ENCODE measurements at regions not wholly inside any gene's neighbourhood (a gene's known extent, or its start where the extent isn't known, plus 50 kb on each side); places are given as distances from the start of the nearest gene placed in this dataset.

- no peak for TF ChIP-seq RXRA (IDR thresholded peaks at IDR 0.05; ENCODE audit: insufficient read depth, low read depth, low read length)
- no peak for TF ChIP-seq SP1 (IDR thresholded peaks at IDR 0.05; ENCODE audit: low read depth, low read length)
- TF ChIP-seq, protein P1, sequence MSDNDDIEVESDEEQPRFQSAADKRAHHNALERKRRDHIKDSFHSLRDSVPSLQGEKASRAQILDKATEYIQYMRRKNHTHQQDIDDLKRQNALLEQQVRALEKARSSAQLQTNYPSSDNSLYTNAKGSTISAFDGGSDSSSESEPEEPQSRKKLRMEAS (IDR thresholded peaks at IDR 0.05): no peak
- TF ChIP-seq YY1 (IDR thresholded peaks at IDR 0.05; ENCODE audit: low read depth, low read length): no peak
- TF ChIP-seq TAF1 (IDR thresholded peaks at IDR 0.05; ENCODE audit: low read depth, low read length): no peak
Observed at GRCh38 chr9:103126494-103126893, 131.4 kb downstream of the CYLC2 start.
